ENCODE measurements at regions not wholly inside any gene's neighbourhood (a gene's known extent, or its start where the extent isn't known, plus 50 kb on each side); places are given as distances from the start of the nearest gene placed in this dataset.

- DNase-seq (ENCODE audit: low spot score): no peak
- ATAC-seq (ENCODE audit: low FRiP score): no peak
- TF ChIP-seq, protein P1, sequence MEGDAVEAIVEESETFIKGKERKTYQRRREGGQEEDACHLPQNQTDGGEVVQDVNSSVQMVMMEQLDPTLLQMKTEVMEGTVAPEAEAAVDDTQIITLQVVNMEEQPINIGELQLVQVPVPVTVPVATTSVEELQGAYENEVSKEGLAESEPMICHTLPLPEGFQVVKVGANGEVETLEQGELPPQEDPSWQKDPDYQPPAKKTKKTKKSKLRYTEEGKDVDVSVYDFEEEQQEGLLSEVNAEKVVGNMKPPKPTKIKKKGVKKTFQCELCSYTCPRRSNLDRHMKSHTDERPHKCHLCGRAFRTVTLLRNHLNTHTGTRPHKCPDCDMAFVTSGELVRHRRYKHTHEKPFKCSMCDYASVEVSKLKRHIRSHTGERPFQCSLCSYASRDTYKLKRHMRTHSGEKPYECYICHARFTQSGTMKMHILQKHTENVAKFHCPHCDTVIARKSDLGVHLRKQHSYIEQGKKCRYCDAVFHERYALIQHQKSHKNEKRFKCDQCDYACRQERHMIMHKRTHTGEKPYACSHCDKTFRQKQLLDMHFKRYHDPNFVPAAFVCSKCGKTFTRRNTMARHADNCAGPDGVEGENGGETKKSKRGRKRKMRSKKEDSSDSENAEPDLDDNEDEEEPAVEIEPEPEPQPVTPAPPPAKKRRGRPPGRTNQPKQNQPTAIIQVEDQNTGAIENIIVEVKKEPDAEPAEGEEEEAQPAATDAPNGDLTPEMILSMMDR (IDR thresholded peaks at IDR 0.05): no peak
Observed at GRCh38 chr11:28472904-28473303, 364.7 kb downstream of the METTL15 start.

- no peak for ATAC-seq (ENCODE audit: low FRiP score)
Observed at GRCh38 chr11:28471537-28471936, 363.3 kb downstream of the METTL15 start.

GRCh38 chr11:28470180-28470579 is 362.0 kb downstream of the METTL15 start:
- DNase-seq (ENCODE audit: low spot score): no peak
- TF ChIP-seq, protein P1 (IDR thresholded peaks at IDR 0.05): no peak
- ATAC-seq (ENCODE audit: low FRiP score): no peak

More at GRCh38 chr11:28471537-28471936, 363.3 kb downstream of the METTL15 start:
- DNase-seq (ENCODE audit: low spot score): no peak
- TF ChIP-seq, protein P1 (IDR thresholded peaks at IDR 0.05): no peak

DNA sequence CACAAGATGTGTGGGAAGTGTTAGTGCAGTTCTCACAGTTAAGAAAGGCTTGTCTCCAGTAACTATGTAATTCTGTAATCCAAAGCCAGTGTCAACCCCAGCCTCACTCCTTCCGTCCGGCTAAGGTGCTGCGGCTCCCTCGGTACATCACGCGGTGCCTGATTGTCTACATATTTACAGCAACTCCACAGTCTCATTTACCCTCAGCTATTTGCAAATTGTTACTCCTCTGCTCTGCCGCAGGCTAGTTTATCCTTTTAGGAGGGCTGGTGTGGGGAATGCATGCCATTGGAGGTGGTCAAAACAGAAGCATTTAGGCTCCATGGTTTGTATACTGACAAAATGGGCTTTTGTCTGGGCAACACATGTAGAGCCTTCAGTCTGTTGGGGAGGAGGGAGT is 358.3 kb downstream of the METTL15 start:
- no peak for ATAC-seq (ENCODE audit: low FRiP score)
- DNase-seq (ENCODE audit: low spot score): no peak
- TF ChIP-seq, protein P1 (IDR thresholded peaks at IDR 0.05): no peak

- TF ChIP-seq, protein P1 (IDR thresholded peaks at IDR 0.05): no peak
- no peak for ATAC-seq (ENCODE audit: low FRiP score)
- no peak for DNase-seq (ENCODE audit: low spot score)
Observed at GRCh38 chr11:28464252-28464867, 356.2 kb downstream of the METTL15 start.

- no peak for ATAC-seq (ENCODE audit: low FRiP score)
- TF ChIP-seq, protein P1 (IDR thresholded peaks at IDR 0.05): no peak
- no peak for DNase-seq (ENCODE audit: low spot score)
Observed at GRCh38 chr11:28463826-28464225, 355.6 kb downstream of the METTL15 start.

GRCh38 chr11:28461846-28462245 is 353.7 kb downstream of the METTL15 start:
- DNase-seq (ENCODE audit: low spot score) (no peak), ATAC-seq (ENCODE audit: low FRiP score) (no peak)
- TF ChIP-seq, protein P1 (IDR thresholded peaks at IDR 0.05): no peak

All from omental fat pad (tissue), 3 donors.